ENCODE measurements at regions not wholly inside any gene's neighbourhood (a gene's known extent, or its start where the extent isn't known, plus 50 kb on each side); places are given as distances from the start of the nearest gene placed in this dataset.
A peak's percentile ranks its signal among the peaks of the same experiment; 100 is the strongest.
"Not testable (repeated sequence)": the region's sequence is repeated elsewhere in the genome, so short reads cannot be mapped to it uniquely, and the experiment has no call there.

DNA sequence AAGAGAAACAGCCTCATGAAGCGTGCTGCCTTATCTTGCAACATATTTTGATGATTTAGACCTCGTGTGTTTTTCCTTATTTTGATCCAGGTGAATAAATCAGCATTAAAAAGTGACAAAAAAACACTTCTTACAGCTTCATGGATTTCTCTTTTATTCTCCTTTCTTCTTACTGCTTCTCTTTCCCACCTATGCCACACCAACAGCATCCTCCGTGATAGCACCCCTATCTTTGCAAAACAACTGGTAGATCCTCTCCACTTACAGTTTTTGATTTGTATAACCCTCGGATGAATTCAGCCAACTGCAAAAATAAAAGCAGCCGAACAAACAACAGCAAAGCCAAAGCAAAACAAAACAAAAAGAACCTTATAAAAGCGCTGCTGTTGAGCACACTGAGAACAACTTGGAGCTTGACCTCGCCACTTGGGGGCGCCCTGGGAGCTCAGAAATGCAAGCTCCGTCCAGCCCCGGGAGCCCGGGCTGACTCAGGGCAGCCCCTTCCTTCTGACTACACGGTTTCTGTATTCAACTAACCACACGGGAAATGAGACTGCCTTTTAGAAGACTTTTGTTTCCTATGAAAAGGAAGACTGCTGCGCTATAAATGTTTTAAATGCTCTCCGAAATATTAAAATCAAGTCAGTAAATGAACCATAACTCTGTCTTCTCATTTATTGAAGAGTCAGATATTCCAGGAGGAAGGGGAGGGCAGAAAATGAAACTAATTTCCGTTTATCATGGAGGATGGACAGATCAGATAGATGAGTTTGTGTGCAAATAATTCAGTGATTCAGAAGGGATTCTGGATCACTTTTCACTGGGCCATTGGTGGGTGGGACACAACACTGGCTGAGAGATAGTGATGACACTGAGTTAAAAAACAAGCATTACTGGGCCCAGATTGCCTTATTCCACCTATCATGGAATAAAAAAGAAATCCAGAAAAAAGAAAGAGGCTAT lies 186.8 kb downstream of the ATP6V0E2 start:
- H3K27me3 ChIP-seq, H3K36me3 ChIP-seq, H3K27ac ChIP-seq, H3K9me3 ChIP-seq, H3K4me1 ChIP-seq, H3K4me3 ChIP-seq: not testable (repeated sequence)
- peak in 1 of 6 experiments; percentile 34 for TF ChIP-seq CTCF (IDR thresholded peaks at IDR 0.05)
- DNase-seq = peak in 2 of 3 donors; percentile 72 to 92

- not testable (repeated sequence) for H3K4me3 ChIP-seq, DNase-seq, H3K4me1 ChIP-seq, H3K36me3 ChIP-seq, H3K27me3 ChIP-seq, H3K27ac ChIP-seq, H3K9me3 ChIP-seq
These were observed 189.4 kb downstream of the ATP6V0E2 start for GRCh38 chr7:150063195-150063594.

DNA sequence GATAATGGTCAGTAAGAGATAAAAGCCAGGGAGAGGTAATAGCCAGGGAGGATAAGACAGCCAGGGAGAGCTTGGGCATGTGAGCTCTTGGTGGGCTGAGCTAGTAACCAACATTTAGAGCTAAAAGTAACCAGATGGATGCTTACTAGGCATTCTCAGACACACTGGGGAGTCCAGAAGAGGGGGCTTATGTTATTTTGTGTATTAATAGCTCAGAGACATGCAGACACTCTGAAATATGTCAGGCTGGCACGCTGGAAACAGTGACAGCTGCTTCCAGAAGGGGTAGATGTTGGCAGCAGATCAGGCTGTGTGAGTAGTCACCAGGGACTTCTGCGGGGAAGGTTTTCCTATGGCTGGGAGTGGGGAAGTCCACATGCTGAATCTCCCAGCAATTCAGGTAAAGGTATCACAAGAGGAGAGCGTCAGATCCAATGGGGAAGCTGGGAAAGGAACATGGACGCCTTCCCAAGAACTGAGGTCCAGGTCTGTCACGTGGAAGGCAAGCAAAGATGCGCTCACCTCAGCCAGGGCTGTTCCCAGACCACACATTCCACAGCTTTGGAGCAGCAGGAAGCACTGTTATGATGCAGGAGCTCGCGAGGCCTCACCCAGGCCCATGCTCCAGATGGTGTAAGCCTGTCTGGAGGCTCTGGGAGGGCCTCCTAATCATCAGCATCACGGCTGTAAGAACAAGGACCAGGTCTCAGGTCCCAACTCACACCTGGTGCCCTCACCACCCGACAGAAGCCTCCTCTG lies 196.0 kb downstream of the ATP6V0E2 start:
- not testable (repeated sequence) for DNase-seq, H3K27me3 ChIP-seq, H3K9me3 ChIP-seq, H3K27ac ChIP-seq, H3K4me1 ChIP-seq, H3K4me3 ChIP-seq, H3K36me3 ChIP-seq

DNA sequence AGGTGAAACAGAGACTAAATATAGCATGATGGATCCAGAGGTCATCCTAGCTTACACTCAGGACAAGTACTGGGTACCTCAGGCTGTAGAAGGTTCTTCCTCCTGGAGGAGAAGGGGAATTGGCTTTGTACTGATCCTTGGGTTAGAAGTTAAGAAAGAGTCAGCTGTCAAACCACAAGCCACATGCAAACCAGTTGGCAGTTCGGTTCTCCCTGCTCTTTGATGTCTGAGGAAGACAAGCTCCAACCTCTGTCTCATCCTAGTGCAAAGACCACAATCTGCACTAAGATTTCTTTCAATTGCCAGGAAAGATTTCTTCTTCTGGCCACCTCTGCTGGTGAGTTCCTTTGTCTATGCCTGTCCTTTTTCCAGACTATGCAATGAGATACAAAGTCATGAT lies 203.8 kb downstream of the ATP6V0E2 start:
- H3K36me3 ChIP-seq, DNase-seq, H3K27ac ChIP-seq, H3K9me3 ChIP-seq, H3K4me3 ChIP-seq, H3K27me3 ChIP-seq, H3K4me1 ChIP-seq: not testable (repeated sequence)

DNA sequence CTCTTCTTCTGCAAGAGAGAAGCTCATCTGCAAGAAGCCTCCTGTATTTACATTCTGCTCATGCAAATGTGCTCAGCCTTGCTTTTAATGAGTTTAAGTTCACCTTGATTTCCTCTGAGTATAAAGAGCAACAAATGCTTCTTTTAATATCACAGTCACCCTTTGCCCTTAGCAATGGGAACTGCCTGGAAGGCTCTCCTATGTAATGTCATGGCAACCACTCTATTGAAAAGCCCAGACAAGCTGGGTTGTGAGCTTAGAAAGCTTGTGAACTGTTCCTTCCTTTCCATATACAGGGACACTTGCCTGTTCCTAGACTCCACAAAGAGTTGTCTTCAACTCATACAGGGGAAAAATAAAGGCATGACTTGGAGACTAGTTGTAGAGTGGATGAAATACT lies 208.1 kb downstream of the ATP6V0E2 start:
- not testable (repeated sequence) for H3K4me1 ChIP-seq, DNase-seq, H3K27ac ChIP-seq, H3K36me3 ChIP-seq, H3K4me3 ChIP-seq, H3K27me3 ChIP-seq, H3K9me3 ChIP-seq

- not testable (repeated sequence) for H3K4me1 ChIP-seq, DNase-seq, H3K36me3 ChIP-seq, H3K9me3 ChIP-seq, H3K27me3 ChIP-seq, H3K4me3 ChIP-seq, H3K27ac ChIP-seq
These were observed 211.0 kb downstream of the ATP6V0E2 start for GRCh38 chr7:150084724-150085123.

- not testable (repeated sequence) for H3K27me3 ChIP-seq, H3K4me3 ChIP-seq, H3K36me3 ChIP-seq, H3K4me1 ChIP-seq, H3K9me3 ChIP-seq
- peak in 1 of 3 donors; percentile 54 for DNase-seq
- peak overlapping the region in 1 of 4 donors; percentile 35 for H3K27ac ChIP-seq
These were observed 213.7 kb downstream of the ATP6V0E2 start for GRCh38 chr7:150087478-150087877.

- H3K4me3 ChIP-seq, H3K27ac ChIP-seq, DNase-seq, H3K36me3 ChIP-seq, H3K9me3 ChIP-seq, H3K4me1 ChIP-seq, H3K27me3 ChIP-seq: not testable (repeated sequence)
These were observed 215.4 kb downstream of the ATP6V0E2 start for GRCh38 chr7:150089139-150089538.

DNA sequence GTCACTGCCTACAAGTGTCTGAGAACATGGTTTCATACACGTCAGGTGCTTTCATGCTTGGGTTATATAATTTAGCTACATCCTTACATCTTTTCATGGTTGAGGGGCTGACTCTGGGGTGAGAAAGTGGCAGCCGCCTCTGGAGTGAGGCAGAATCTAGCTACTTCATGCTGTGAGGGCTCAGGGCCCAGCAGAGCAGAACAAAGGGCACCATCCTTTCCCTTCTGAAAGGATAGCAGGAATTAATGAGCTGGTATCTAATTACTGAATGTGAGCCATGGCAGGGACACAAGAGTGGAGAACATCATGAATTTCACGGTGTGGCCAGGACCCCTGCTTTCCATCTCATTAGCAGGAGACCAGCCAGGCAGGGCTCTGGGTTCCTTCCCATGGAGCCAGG lies 217.0 kb downstream of the ATP6V0E2 start:
- H3K9me3 ChIP-seq, H3K4me1 ChIP-seq, H3K4me3 ChIP-seq, DNase-seq, H3K36me3 ChIP-seq, H3K27ac ChIP-seq, H3K27me3 ChIP-seq: not testable (repeated sequence)

DNA sequence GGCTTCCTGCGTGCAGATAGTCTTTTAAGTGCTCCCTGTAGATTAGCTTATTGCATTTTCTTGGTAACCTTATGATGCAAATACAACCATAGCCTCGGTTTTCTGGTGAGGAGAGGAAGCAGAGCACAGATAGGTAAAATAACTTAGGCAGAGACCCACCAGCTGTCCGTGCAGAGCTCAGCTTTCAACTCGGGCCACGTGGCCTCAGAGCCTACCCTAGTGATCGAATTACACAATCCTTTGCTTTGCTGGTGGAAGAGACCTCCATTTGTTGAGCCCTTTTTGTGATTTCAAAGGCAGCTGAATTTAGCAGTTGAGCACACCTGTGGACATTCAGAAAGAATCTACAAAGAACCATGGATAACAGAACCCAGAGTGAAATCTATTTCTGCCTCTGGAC lies 220.1 kb downstream of the ATP6V0E2 start:
- not testable (repeated sequence) for H3K9me3 ChIP-seq, DNase-seq, H3K36me3 ChIP-seq, H3K4me1 ChIP-seq, H3K27me3 ChIP-seq, H3K27ac ChIP-seq, H3K4me3 ChIP-seq

- not testable (repeated sequence) for H3K9me3 ChIP-seq, H3K4me3 ChIP-seq, DNase-seq, H3K27me3 ChIP-seq, H3K27ac ChIP-seq, H3K4me1 ChIP-seq, H3K36me3 ChIP-seq
These were observed 222.6 kb downstream of the ATP6V0E2 start for GRCh38 chr7:150096213-150096994.

DNA sequence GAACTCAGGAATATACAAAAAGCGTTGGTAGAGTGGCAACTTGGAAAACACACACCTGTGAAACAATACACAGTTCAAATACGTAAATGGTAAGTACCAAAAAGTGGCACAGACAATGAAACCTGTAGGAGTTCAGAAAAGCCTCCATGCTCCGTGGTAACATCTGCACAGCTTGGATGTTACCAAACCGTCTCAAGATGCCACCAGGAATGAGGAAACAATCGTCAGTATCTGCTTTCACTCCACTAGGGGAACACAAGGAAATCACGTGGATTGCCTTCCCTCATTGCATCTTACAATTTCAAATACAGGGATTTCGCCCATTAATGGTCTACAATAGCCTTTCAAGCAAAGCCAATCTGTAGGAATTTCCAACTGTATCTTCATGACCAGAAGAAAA lies 224.6 kb upstream of the LRRC61 start:
- H3K9me3 ChIP-seq, H3K27me3 ChIP-seq, H3K4me1 ChIP-seq, H3K27ac ChIP-seq, H3K4me3 ChIP-seq, H3K36me3 ChIP-seq, DNase-seq: not testable (repeated sequence)

- not testable (repeated sequence) for H3K4me3 ChIP-seq, H3K36me3 ChIP-seq, DNase-seq, H3K4me1 ChIP-seq, H3K9me3 ChIP-seq, H3K27me3 ChIP-seq, H3K27ac ChIP-seq
These were observed 221.9 kb upstream of the LRRC61 start for GRCh38 chr7:150101282-150101681.

All from Peyer's patch (tissue), 4 donors.